BLaER1 treated with 17β-estradiol and CSF1 and Interleukin-3, amounts not matched to agents 10 nM and 100 nM (cell line): ENCODE measurements at regions not wholly inside any gene's neighbourhood (a gene's known extent, or its start where the extent isn't known, plus 50 kb on each side); places are given as distances from the start of the nearest gene placed in this dataset.

Experiments used
- H3K27ac ChIP-seq, 11 experiments: shearing (Covaris generic); formaldehyde crosslinking; 2 replicates each; pipeline ENCODE4 v1.8.1; 2022
- H3K27me3 ChIP-seq, 11 experiments: shearing (Covaris generic); formaldehyde crosslinking; 2 replicates each; pipeline ENCODE4 v1.8.1; 2022
- H3K36me3 ChIP-seq, 11 experiments: shearing (Covaris generic); formaldehyde crosslinking; 2 replicates each; pipeline ENCODE4 v1.8.1; 2022
- H3K4me1 ChIP-seq, 10 experiments: shearing (Covaris generic); formaldehyde crosslinking; 2 replicates each; pipeline ENCODE4 v1.8.1; 2022
- H3K4me2 ChIP-seq, 11 experiments: shearing (Covaris generic); formaldehyde crosslinking; 2 replicates each; pipeline ENCODE4 v1.8.1; 2022
- H3K4me3 ChIP-seq, 10 experiments: shearing (Covaris generic); formaldehyde crosslinking; 2 replicates each; pipeline ENCODE4 v1.8.1; 2022
- H3K9ac ChIP-seq, 11 experiments: shearing (Covaris generic); formaldehyde crosslinking; 2 replicates each; pipeline ENCODE4 v1.8.1; 2022
- H3K9me3 ChIP-seq, 11 experiments: shearing (Covaris generic); formaldehyde crosslinking; replicated peaks in 1 of 11; 2 replicates each; pipeline ENCODE4 v1.8.1; 2022
- H4K20me1 ChIP-seq, 11 experiments: shearing (Covaris generic); formaldehyde crosslinking; 2 replicates each; pipeline ENCODE4 v1.8.1; 2022
- Cebpa-rat ChIP-seq, 11 experiments: shearing (Covaris generic); IDR thresholded peaks; 2 replicates each; pipeline ENCODE4 v1.8.1; 2022

DNA sequence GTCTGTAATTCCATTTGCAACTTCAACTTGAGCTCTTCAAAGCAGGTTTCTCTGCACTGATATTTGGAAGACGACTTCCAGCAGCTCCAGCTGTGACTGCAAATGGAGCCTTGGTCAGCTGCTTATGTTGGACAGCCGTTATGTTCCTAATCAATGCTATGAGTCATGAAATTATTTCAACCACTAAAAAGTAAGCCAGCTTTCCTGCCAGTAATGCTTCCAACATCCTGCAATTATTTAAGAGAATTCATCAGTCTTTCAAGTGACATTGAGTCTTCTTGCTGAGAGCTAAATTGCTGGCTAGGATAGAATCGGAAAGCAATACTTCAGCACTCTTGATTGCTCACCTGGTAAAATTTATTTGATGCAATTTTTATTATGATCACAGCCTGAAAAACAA lies 375.7 kb downstream of the MMUT start:
- H4K20me1 ChIP-seq: no peaks in the 10 kb centered on the region
- no peaks in the 10 kb centered on the region for H3K4me1 ChIP-seq
- H3K4me2 ChIP-seq: no peak overlapping the region
- no peaks in the 10 kb centered on the region for H3K9me3 ChIP-seq
- H3K27ac ChIP-seq: no peak overlapping the region
- H3K9ac ChIP-seq: no peak overlapping the region
- TF ChIP-seq Cebpa-rat (IDR thresholded peaks at IDR 0.05): no peak
- no peaks in the 10 kb centered on the region for H3K36me3 ChIP-seq
- no peak overlapping the region for H3K4me3 ChIP-seq
- H3K27me3 ChIP-seq: no peaks in the 10 kb centered on the region

DNA sequence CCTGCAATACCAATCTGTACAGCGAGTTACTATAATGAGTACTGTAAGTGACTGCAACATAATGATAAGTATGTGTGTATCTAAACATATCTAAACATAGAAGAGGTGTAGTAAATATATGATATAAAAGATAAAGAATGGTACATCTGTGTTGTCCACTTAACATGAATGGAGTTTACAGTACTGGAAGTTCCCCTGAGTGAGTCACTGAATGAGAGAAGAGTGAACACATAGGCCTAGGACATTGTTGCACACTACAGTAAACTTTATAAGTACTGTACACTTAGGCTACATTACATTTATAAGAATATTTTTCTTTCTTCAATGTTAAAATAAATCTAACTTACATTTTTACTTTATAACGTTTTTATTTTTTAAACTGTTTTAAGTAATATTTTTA lies 380.4 kb downstream of the MMUT start:
- no peak for TF ChIP-seq Cebpa-rat (IDR thresholded peaks at IDR 0.05)
- Histone ChIP-seq H3K36me3 (no peaks in the 10 kb centered on the region), H3K9me3 (no peaks in the 10 kb centered on the region)

DNA sequence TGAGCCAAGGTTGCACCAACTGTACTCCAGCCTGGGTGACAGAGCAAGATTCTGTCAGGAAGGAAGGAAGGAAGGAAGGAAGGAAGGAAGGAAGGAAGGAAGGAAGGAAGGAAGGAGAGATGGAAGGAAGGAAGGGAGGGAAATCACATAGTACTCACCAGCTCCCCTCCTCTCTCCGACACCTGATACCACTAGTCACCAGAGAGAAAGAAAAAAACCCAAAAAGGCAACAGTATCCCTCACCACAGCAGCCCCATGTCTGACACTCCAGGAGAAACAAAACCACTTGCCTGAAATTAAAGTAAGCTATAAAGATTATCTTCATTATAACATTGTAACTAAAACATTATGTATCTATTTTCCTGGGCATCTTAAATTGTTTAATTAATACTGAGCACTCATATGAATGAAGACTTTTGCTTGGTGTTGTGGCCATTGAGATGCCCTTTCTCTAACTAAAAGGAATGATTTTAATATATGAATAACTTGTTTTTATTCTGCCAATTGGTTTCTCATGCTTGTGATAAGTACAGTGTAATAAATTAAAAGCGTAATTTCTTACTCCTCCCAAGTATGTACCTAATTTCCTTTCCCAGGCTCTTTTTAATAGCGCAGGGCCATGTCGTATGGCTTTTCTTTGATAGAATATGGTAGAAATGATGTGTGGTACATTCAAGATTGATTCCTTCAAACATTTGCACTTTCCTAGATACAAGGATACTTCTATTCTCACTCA lies 390.0 kb downstream of the MMUT start:
- H3K9me3 ChIP-seq: no peaks in the 10 kb centered on the region
- no peak overlapping the region for H3K4me2 ChIP-seq
- no peak for TF ChIP-seq Cebpa-rat (IDR thresholded peaks at IDR 0.05)
- no peaks in the 10 kb centered on the region for H3K27me3 ChIP-seq
- no peaks in the 10 kb centered on the region for H3K36me3 ChIP-seq
- H3K4me1 ChIP-seq: no peaks in the 10 kb centered on the region
- no peaks in the 10 kb centered on the region for H4K20me1 ChIP-seq
- no peak overlapping the region for H3K9ac ChIP-seq
- no peak overlapping the region for H3K4me3 ChIP-seq
- no peak overlapping the region for H3K27ac ChIP-seq

More for the DNA sequence above, 380.4 kb downstream of the MMUT start:
- Histone ChIP-seq H3K4me1 (no peaks in the 10 kb centered on the region), H3K27ac (no peak overlapping the region), H4K20me1 (no peaks in the 10 kb centered on the region), H3K27me3 (no peaks in the 10 kb centered on the region), H3K4me2 (no peak overlapping the region), H3K9ac (no peak overlapping the region), H3K4me3 (no peak overlapping the region)

DNA sequence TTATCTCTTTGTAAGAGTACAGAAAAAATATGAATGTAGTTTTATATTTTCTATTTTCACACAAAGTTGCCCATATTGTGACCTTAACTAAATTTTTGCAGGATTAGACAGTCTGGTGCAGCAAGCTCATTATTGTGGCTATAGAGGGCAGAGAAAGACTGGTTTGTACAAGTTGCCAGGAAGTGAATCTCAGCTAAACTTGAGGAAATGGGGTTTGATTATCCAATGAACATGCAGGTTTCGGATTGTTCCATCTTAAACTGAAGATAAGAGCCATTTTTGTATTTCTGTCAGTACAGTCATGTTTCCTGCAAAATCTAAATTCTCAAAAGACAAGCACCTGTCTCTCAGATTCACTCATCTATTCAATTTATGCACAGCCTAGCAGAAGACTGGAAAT lies 390.9 kb downstream of the MMUT start:
- Histone ChIP-seq H3K9ac (no peak overlapping the region), H3K27ac (no peak overlapping the region), H3K36me3 (no peaks in the 10 kb centered on the region), H3K4me1 (no peaks in the 10 kb centered on the region), H3K9me3 (no peaks in the 10 kb centered on the region), H3K4me3 (no peak overlapping the region), H3K4me2 (no peak overlapping the region), H3K27me3 (no peaks in the 10 kb centered on the region), H4K20me1 (no peaks in the 10 kb centered on the region)
- TF ChIP-seq Cebpa-rat (IDR thresholded peaks at IDR 0.05): no peak

DNA sequence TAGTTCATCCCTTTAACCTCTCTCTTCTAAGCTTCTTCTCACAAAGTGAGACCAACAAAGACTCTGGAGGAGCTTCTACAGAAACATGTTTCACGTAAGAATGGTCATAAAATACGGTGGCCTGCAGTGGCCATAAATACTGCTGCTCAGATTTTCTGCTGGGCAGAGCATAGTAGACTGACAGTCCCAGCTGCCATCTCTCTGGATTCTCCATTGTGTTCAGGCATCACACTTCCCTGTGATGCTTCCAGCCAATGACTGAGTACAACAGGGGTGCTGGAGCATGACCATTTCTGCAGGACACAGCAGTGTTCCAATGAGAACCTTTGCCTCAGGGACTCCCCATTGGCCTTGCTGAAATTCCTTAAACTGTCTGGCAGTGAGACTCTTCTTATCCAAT lies 392.6 kb downstream of the MMUT start:
- no peaks in the 10 kb centered on the region for H3K36me3 ChIP-seq

DNA sequence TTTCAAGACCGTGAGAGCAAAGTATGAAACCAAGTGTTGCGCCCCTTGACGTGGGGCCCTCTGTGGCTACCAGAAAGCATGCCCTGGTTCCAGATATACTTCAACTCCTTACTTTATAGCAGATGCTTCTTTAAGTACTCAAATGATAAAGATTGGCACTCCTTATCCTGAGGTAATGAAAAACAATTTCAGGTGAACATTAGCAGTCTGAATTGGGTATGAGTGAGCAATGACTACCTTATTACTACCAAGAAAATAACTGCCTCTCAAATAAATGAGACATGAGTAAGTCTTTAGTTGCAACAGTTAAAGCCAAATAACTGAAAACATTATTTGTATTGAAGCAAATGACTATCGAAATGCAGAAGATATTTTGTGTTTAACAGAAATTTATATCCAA lies 408.7 kb downstream of the MMUT start:
- no peaks in the 10 kb centered on the region for H3K27me3 ChIP-seq
- no peak for TF ChIP-seq Cebpa-rat (IDR thresholded peaks at IDR 0.05)
- H3K4me3 ChIP-seq: no peak overlapping the region
- no peak overlapping the region for H3K4me2 ChIP-seq
- H3K4me1 ChIP-seq: no peaks in the 10 kb centered on the region
- 0 out of 22 replicates have a peak, but pooled peaks cover 0 to 5% (median 0%) of the 10 kb centered on the region in 11 experiments for H3K9me3 ChIP-seq
- no peaks in the 10 kb centered on the region for H3K36me3 ChIP-seq
- no peak overlapping the region for H3K27ac ChIP-seq
- H4K20me1 ChIP-seq: no peaks in the 10 kb centered on the region
- H3K9ac ChIP-seq: no peak overlapping the region

More for the DNA sequence above, 392.6 kb downstream of the MMUT start:
- H3K9ac ChIP-seq: no peak overlapping the region
- no peak overlapping the region for H3K4me3 ChIP-seq
- H3K4me1 ChIP-seq: no peaks in the 10 kb centered on the region
- no peak overlapping the region for H3K4me2 ChIP-seq
- H3K27ac ChIP-seq: no peak overlapping the region
- TF ChIP-seq Cebpa-rat (IDR thresholded peaks at IDR 0.05): no peak
- H3K9me3 ChIP-seq: no peaks in the 10 kb centered on the region
- no peaks in the 10 kb centered on the region for H4K20me1 ChIP-seq
- H3K27me3 ChIP-seq: no peaks in the 10 kb centered on the region

DNA sequence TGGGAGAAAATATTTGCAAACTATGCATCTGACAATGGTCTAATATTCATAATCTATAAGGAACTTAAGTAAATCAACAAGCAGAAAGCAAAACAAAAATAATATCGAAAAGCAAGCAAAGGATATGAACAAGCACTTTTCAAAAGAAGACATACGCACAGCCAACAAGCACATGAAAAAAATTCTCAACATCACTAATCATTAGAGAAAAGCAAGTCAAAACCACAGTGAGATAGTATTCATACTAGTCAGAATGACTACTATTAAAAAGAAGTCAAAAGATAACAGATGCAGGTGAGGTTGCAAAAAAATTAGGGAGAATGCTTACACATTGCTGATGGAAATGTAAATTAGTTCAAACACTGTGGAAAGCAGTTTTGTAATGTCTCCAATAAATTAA lies 410.2 kb downstream of the MMUT start:
- no peaks in the 10 kb centered on the region for H3K27me3 ChIP-seq
- TF ChIP-seq Cebpa-rat (IDR thresholded peaks at IDR 0.05): no peak
- H3K36me3 ChIP-seq: no peaks in the 10 kb centered on the region
- no peak overlapping the region for H3K4me2 ChIP-seq
- 0 out of 22 replicates have a peak, but pooled peaks cover 0 to under 1% (median 0%) of the 10 kb centered on the region in 11 experiments for H3K9me3 ChIP-seq
- no peak overlapping the region for H3K4me3 ChIP-seq
- H4K20me1 ChIP-seq: no peaks in the 10 kb centered on the region
- H3K27ac ChIP-seq: no peak overlapping the region
- no peaks in the 10 kb centered on the region for H3K4me1 ChIP-seq
- no peak overlapping the region for H3K9ac ChIP-seq

DNA sequence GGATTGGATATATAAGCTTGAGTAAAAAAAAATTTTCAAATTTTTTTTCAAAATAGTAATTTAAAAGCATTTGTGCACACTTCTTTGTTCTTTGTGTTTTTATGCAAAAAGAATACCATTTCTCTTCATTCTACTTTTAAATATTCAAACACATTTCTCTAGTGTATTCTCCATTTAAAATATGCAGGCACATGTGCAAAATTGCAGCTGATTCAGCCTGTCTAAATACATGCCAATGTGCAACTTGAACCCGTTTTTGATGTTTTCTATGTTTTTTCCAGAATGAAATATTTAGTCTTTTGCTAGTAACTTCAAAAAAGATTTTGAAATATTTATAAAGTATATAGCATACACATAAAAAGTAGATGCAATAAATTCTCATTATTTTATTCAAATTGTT lies 411.8 kb downstream of the MMUT start:
- Histone ChIP-seq H3K9ac (no peak overlapping the region), H3K27me3 (no peaks in the 10 kb centered on the region), H3K36me3 (no peaks in the 10 kb centered on the region), H3K4me1 (no peaks in the 10 kb centered on the region), H3K4me2 (no peak overlapping the region), H3K4me3 (no peak overlapping the region), H3K27ac (no peak overlapping the region), H4K20me1 (no peaks in the 10 kb centered on the region), H3K9me3 (no peaks in the 10 kb centered on the region)
- no peak for TF ChIP-seq Cebpa-rat (IDR thresholded peaks at IDR 0.05)

DNA sequence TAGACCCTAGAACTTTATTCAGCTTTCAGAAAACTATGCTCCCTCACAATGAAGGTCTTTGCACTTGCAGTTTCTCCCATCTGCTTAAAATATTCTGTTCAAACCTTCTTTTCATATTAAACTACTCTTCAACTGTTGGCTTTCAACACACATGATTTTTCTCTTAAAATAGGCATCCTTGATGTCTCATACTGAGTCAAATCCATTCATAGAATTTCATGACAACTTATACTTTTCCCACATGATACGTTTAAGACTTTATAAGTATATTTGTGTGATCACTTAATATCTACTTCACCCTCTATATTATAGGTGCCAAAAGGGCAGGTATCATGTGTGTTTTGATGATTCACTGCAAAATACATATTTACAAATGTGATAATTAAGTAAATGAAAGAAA lies 412.5 kb downstream of the MMUT start:
- no peaks in the 10 kb centered on the region for H3K4me1 ChIP-seq
- no peaks in the 10 kb centered on the region for H3K27me3 ChIP-seq
- H3K4me3 ChIP-seq: no peak overlapping the region
- no peaks in the 10 kb centered on the region for H3K36me3 ChIP-seq
- H4K20me1 ChIP-seq: no peaks in the 10 kb centered on the region
- no peak overlapping the region for H3K9ac ChIP-seq
- no peaks in the 10 kb centered on the region for H3K9me3 ChIP-seq
- no peak for TF ChIP-seq Cebpa-rat (IDR thresholded peaks at IDR 0.05)
- H3K4me2 ChIP-seq: no peak overlapping the region
- no peak overlapping the region for H3K27ac ChIP-seq

DNA sequence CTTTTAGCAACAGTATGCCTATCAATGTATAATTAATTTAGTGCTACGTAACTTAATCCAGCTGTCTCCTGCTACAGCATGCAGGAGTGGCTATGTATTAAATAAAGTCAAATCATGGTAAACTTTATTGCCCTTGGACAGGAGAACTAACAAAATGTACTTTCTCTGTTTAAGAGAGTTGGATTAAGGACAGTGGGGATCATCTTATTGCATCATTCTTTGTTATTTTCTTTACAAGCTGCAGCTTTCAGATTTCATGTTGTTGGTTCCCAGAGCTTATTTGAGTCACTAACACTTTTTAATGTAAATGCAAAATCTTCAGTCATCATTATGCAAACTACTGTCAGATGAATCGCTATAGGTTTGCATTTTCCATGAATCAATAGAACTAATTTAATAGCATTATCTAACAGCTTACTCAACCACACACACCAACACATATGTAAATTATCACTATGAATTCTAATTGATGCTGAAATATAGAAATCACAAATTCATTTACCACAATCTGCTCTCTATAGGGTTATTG lies 424.7 kb downstream of the MMUT start:
- no peaks in the 10 kb centered on the region for H3K9me3 ChIP-seq
- H3K4me3 ChIP-seq: no peak overlapping the region
- no peaks in the 10 kb centered on the region for H4K20me1 ChIP-seq
- no peaks in the 10 kb centered on the region for H3K4me1 ChIP-seq
- no peak overlapping the region for H3K27ac ChIP-seq
- TF ChIP-seq Cebpa-rat (IDR thresholded peaks at IDR 0.05): no peak
- no peaks in the 10 kb centered on the region for H3K27me3 ChIP-seq
- no peak overlapping the region for H3K9ac ChIP-seq
- no peak overlapping the region for H3K4me2 ChIP-seq
- no peaks in the 10 kb centered on the region for H3K36me3 ChIP-seq
